SK-N-MC (cell line): ENCODE measurements at regions not wholly inside any gene's neighbourhood (a gene's known extent, or its start where the extent isn't known, plus 50 kb on each side); places are given as distances from the start of the nearest gene placed in this dataset.

Experiments
- EZH2 ChIP-seq: fragments of 200-600 bp; sonication (generic); IDR thresholded peaks from one replicate; pipeline ENCODE4 v1.6.1; 2017; ENCODE audit warnings: antibody characterized with exemption
- FOXP2 ChIP-seq: optimal IDR thresholded peaks from 2 replicates; pipeline ENCODE3; 2011; ENCODE audit warnings: mild to moderate bottlenecking, moderate library complexity; ENCODE audit not compliant: insufficient read depth; ENCODE audit errors: extremely low read length, control extremely low read depth
- POLR2AphosphoS5 ChIP-seq: IDR thresholded peaks from 2 replicates; pipeline ENCODE4 v1.6.1; 2012; ENCODE audit warnings: mild to moderate bottlenecking, low read depth, low read length, borderline replicate concordance

DNA sequence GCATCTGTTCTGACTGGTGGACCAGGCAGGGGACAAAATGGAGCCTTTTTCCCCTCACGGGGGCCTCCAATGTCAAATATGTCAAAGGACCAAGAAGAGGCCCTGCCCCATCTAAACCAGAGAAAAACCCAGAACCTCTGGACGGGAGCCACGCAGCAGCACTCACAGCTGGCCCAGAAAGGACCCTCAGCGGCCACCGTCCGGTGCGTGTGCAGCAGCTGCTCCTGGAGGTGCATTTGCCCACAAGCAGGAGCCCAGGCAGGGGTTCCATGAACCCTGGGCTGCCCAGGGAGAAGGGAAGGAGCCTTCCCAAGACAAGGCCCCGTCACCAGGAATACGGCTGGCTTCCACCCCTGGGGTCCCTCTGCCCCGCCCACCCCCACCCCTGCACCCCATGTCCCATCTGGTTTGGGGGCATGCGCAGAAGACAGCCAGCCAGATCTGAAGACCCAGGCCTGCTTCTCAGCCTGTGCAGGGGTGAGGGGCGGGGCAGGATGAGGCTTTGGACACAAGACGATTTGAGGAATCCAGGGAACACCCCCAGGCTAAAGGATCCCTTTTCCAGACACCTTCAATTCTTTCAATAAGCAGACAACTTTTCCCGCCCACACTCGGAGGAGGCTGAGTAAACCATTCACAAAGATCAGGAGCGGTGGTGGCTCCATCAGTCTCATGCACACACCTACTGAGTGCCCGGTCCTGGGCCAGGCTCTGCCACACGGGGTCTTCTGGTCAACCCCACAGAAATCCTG is 423.1 kb downstream of the SHANK2 start:
- TF ChIP-seq EZH2 (no peak), POLR2AphosphoS5 (no peak), FOXP2 (no peak)
